ENCODE measurements at regions not wholly inside any gene's neighbourhood (a gene's known extent, or its start where the extent isn't known, plus 50 kb on each side); places are given as distances from the start of the nearest gene placed in this dataset.

DNA sequence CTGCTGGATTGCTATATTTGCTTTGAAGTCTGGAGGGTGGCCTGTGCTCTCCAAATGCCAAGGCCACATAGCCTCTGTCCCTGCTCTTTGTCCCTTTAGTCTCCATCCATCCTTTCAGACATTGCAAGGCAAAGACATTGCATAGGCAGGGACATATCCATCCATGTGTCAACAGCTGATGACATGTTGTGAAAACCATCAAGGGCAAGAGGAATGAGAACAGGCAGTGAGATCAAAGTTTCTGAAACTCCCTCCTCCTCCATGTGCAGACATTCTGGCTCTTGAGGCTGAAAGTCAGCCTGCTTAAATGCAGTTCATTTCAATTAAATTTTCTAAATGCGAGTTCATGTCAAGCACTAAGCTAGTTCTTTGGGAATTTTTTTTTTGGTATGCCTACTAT, 135.2 kb upstream of the CTNNB1 start:
- no peak overlapping the region for H3K4me3 ChIP-seq
- H3K27me3 ChIP-seq: no peaks in the 10 kb centered on the region
- no peaks in the 10 kb centered on the region for H3K36me3 ChIP-seq
- no peak overlapping the region for H3K27ac ChIP-seq
- TF ChIP-seq CTCF (IDR thresholded peaks at IDR 0.05): no peak
- no peak for DNase-seq
- intact Hi-C loops (cut with DNase I; ENCODE audit: low total_unique reads): no loop called here
- peaks cover 0 to 3% (median 0%) of the 10 kb centered on the region in 4 donors for H3K4me1 ChIP-seq
- no peaks in the 10 kb centered on the region for H3K9me3 ChIP-seq

GRCh38 chr3:41064526-41064925, 134.8 kb upstream of the CTNNB1 start:
- TF ChIP-seq CTCF (IDR thresholded peaks at IDR 0.05): no peak

DNA sequence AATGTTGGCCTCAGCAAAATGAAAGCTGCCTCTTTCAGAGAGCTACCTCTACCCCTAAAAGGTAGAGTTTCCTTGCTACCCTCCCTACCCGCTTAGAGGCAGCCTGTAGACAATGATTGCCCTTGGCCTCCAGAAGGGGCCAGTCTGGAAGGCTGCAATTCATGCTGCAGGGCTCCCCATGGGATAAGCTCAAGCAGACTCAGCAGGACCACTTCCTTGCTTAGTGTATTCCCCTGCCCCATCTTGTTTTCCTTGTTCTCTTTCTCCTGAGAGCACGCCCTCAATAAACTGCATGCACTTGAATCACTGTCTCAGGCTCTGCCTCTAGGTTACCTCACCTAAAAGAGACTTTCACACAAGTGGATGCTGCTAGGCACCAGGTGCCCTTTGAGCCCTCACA, 134.0 kb upstream of the CTNNB1 start:
- no peaks in the 10 kb centered on the region for H3K9me3 ChIP-seq
- no peak overlapping the region for H3K4me3 ChIP-seq
- intact Hi-C loops (cut with DNase I; ENCODE audit: low total_unique reads): no loop called here
- no peak for DNase-seq
- H3K36me3 ChIP-seq: no peaks in the 10 kb centered on the region
- no peak for TF ChIP-seq CTCF (IDR thresholded peaks at IDR 0.05)
- H3K27me3 ChIP-seq: no peaks in the 10 kb centered on the region
- no peaks in the 10 kb centered on the region for H3K4me1 ChIP-seq
- no peak overlapping the region for H3K27ac ChIP-seq

More at GRCh38 chr3:41064526-41064925, 134.8 kb upstream of the CTNNB1 start:
- intact Hi-C loops (cut with DNase I; ENCODE audit: low total_unique reads): no loop called here
- Histone ChIP-seq H3K27me3 (no peaks in the 10 kb centered on the region), H3K36me3 (no peaks in the 10 kb centered on the region), H3K9me3 (no peaks in the 10 kb centered on the region), H3K4me3 (no peak overlapping the region), H3K27ac (no peak overlapping the region), H3K4me1 (peaks cover 0 to 3% (median 0%) of the 10 kb centered on the region in 4 donors)
- no peak for DNase-seq

DNA sequence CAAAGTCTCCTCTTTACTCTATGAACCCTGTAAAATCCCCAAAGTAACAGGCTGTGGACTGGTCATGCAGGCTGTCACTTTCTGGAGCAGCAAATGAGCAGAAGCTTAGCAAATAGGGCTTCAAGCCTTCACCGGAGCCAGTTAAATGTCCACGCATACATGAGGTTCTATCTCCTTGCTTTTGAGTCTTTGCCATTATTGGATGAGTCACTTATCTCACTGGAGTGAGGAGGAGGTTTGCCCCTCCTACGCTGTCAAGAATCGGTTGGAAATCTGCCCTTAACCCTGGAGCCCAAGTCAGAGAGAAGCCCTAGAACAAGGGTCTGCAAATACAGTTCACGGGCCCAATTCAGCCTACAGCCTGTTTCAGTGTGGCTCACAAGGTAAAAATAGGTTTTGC, 126.1 kb upstream of the CTNNB1 start:
- H3K9me3 ChIP-seq: no peaks in the 10 kb centered on the region
- no peak overlapping the region for H3K27ac ChIP-seq

DNA sequence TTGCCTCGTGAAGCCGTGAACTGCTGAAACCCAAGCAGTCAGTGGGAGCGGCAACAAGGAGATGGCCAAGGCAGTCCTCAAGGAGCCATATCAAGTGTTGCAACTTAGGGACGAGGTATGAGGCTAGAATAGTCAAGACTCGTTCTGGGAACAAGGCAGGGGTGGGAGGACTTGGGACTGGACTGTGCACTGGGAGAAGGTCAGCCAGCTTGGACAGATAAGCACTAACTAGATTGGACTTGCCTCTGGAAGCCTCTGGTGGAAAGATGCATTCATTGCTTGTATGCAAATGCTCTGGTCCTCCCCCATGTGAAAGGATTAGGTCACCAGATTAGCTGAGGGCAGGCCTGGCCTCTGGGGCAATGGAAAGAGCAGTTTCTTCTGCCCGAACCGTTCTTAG, 123.3 kb upstream of the CTNNB1 start:
- intact Hi-C loops (cut with DNase I; ENCODE audit: low total_unique reads): no loop called here
- Histone ChIP-seq H3K4me3 (no peak overlapping the region), H3K27me3 (no peaks in the 10 kb centered on the region), H3K9me3 (no peaks in the 10 kb centered on the region), H3K27ac (no peak overlapping the region), H3K4me1 (no peaks in the 10 kb centered on the region), H3K36me3 (no peaks in the 10 kb centered on the region)
- peak; percentile 69 to 71 for DNase-seq
- no peak for TF ChIP-seq CTCF (IDR thresholded peaks at IDR 0.05)

More for the DNA sequence above, 126.1 kb upstream of the CTNNB1 start:
- no peak for TF ChIP-seq CTCF (IDR thresholded peaks at IDR 0.05)
- no peak for DNase-seq
- Histone ChIP-seq H3K4me1 (no peaks in the 10 kb centered on the region), H3K36me3 (no peaks in the 10 kb centered on the region), H3K27me3 (no peaks in the 10 kb centered on the region), H3K4me3 (no peak overlapping the region)
- intact Hi-C loops (cut with DNase I; ENCODE audit: low total_unique reads): no loop called here

GRCh38 chr3:41076399-41076798, 122.9 kb upstream of the CTNNB1 start:
- Histone ChIP-seq H3K27me3 (no peaks in the 10 kb centered on the region), H3K36me3 (no peaks in the 10 kb centered on the region), H3K9me3 (no peaks in the 10 kb centered on the region), H3K4me3 (no peak overlapping the region), H3K4me1 (no peaks in the 10 kb centered on the region), H3K27ac (no peak overlapping the region)
- TF ChIP-seq CTCF (IDR thresholded peaks at IDR 0.05): no peak
- no peak for DNase-seq
- intact Hi-C loops (cut with DNase I; ENCODE audit: low total_unique reads): no loop called here
